ENCODE measurements at regions not wholly inside any gene's neighbourhood (a gene's known extent, or its start where the extent isn't known, plus 50 kb on each side); places are given as distances from the start of the nearest gene placed in this dataset.

DNA sequence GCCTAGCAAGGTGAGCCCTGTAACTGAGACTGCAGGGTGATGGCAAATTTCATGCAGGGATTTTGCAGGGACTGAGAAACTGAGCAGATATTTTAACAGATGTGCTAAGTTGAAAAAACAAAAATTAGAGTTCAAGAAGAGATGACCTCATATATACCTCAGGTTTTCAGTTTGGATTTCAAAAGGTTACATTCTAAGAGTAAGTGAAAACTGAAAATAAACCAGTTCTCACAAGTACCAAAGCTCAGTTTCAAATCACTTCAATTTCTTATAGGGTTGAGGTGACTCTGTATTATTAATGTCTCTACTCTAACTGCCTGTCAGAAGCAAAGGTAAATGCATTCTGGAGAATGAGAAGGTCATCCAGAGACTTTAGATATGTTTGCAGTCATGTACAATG is 237.4 kb upstream of the VRK2 start:
- TF ChIP-seq, protein P1, sequence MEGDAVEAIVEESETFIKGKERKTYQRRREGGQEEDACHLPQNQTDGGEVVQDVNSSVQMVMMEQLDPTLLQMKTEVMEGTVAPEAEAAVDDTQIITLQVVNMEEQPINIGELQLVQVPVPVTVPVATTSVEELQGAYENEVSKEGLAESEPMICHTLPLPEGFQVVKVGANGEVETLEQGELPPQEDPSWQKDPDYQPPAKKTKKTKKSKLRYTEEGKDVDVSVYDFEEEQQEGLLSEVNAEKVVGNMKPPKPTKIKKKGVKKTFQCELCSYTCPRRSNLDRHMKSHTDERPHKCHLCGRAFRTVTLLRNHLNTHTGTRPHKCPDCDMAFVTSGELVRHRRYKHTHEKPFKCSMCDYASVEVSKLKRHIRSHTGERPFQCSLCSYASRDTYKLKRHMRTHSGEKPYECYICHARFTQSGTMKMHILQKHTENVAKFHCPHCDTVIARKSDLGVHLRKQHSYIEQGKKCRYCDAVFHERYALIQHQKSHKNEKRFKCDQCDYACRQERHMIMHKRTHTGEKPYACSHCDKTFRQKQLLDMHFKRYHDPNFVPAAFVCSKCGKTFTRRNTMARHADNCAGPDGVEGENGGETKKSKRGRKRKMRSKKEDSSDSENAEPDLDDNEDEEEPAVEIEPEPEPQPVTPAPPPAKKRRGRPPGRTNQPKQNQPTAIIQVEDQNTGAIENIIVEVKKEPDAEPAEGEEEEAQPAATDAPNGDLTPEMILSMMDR (IDR thresholded peaks at IDR 0.05) = no peak
- TF ChIP-seq POLR2AphosphoS5 (IDR thresholded peaks at IDR 0.05) = no peak
